ENCODE measurements at regions not wholly inside any gene's neighbourhood (a gene's known extent, or its start where the extent isn't known, plus 50 kb on each side); places are given as distances from the start of the nearest gene placed in this dataset.
"Not testable (repeated sequence)": the region's sequence is repeated elsewhere in the genome, so short reads cannot be mapped to it uniquely, and the experiment has no call there.

DNA sequence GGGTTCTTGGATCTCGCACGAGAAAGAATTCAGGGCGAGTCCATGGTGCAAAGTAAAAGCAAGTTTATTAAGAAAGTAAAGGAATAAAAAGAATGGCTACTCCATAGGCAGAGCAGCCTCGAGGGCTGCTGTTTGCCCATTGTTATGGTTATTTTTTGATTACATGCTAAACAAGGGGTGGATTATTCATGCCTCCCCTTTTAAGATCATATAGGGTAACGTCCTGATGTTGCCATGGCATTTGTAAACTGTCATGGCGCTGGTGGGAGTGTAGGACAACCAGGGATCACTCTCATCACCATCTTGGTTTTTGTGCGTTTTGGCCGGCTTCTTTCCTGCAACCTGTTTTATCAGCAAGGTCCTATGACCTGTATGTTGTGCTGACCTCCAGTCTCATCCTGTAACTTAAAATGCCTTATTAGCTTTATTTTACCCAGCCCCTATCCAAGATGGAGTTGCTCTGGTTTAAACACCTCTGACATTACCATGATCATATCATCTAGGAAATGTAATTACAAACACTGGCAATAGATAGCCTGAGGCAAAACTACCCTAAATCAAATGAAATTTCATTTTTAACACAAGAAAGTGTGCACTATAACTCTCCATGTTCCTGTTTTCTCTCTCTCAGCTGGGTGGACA lies 94.3 kb upstream of the ATXN3L start:
- Histone ChIP-seq H3K4me1 (no peaks in the 10 kb centered on the region), H3K27ac (no peak overlapping the region), H3K4me3 (no peak overlapping the region), H3K9me3 (no peaks in the 10 kb centered on the region), H3K36me3 (no peaks in the 10 kb centered on the region), H3K27me3 (no peaks in the 10 kb centered on the region)
- no peak for DNase-seq (ENCODE audit: low spot score in 2 of 2)
- WGBS: 75% methylated on average over 8 of the region's 8 CpGs
- TF ChIP-seq EP300 (IDR thresholded peaks at IDR 0.05) (no peak), POLR2AphosphoS5 (IDR thresholded peaks at IDR 0.05) (no peak), CTCF (IDR thresholded peaks at IDR 0.05) (no peak), POLR2A (IDR thresholded peaks at IDR 0.05) (no peak)

DNA sequence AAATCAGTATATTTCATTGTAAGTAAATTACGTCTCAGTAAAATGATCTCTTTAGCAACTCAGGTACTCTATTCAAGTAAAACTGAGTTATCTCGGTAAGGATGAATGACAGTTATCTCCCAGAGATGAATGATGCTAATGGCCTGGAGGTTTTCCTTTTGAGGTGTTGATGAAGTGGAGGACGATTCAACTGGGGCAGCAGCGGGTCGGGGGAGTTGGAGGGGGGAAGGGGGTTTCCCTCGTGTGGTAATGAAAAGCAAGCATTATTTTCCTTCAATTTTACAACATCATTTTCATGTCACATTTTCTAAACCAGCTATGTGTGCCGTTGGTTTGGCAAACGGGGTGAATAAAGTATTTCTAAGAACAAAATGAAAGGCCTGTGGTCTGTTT lies 92.4 kb upstream of the ATXN3L start:
- DNase-seq (ENCODE audit: low spot score in 2 of 2): no peak

GRCh38 chrX:13411496-13412207 lies 91.8 kb upstream of the ATXN3L start:
- no peak for TF ChIP-seq POLR2A (IDR thresholded peaks at IDR 0.05)
- TF ChIP-seq CTCF (IDR thresholded peaks at IDR 0.05): no peak
- no peak for TF ChIP-seq POLR2AphosphoS5 (IDR thresholded peaks at IDR 0.05)
- TF ChIP-seq EP300 (IDR thresholded peaks at IDR 0.05): no peak
- H3K4me1 ChIP-seq: no peaks in the 10 kb centered on the region
- DNase-seq (ENCODE audit: low spot score in 2 of 2): no peak
- H3K27ac ChIP-seq: no peak overlapping the region
- H3K4me3 ChIP-seq: no peak overlapping the region
- no peaks in the 10 kb centered on the region for H3K27me3 ChIP-seq
- no peaks in the 10 kb centered on the region for H3K36me3 ChIP-seq
- 72% methylated on average over 10 of the region's 10 CpGs for WGBS
- H3K9me3 ChIP-seq: no peaks in the 10 kb centered on the region

More for the DNA sequence above, 92.4 kb upstream of the ATXN3L start:
- Histone ChIP-seq H3K27me3 (no peaks in the 10 kb centered on the region), H3K27ac (no peak overlapping the region), H3K9me3 (no peaks in the 10 kb centered on the region), H3K36me3 (no peaks in the 10 kb centered on the region), H3K4me1 (no peaks in the 10 kb centered on the region), H3K4me3 (no peak overlapping the region)
- WGBS: 47% methylated on average over 8 of the region's 8 CpGs
- TF ChIP-seq EP300 (IDR thresholded peaks at IDR 0.05) (no peak), POLR2A (IDR thresholded peaks at IDR 0.05) (no peak), CTCF (IDR thresholded peaks at IDR 0.05) (no peak), POLR2AphosphoS5 (IDR thresholded peaks at IDR 0.05) (no peak)

GRCh38 chrX:13408599-13408998 lies 88.7 kb upstream of the ATXN3L start:
- not testable (repeated sequence) for H3K27ac ChIP-seq; DNase-seq (ENCODE audit: low spot score in 2 of 2); H3K9me3 ChIP-seq; H3K36me3 ChIP-seq; H3K27me3 ChIP-seq; H3K4me1 ChIP-seq; H3K4me3 ChIP-seq
- WGBS: 89% methylated on average over 1 of the region's 1 CpG

DNA sequence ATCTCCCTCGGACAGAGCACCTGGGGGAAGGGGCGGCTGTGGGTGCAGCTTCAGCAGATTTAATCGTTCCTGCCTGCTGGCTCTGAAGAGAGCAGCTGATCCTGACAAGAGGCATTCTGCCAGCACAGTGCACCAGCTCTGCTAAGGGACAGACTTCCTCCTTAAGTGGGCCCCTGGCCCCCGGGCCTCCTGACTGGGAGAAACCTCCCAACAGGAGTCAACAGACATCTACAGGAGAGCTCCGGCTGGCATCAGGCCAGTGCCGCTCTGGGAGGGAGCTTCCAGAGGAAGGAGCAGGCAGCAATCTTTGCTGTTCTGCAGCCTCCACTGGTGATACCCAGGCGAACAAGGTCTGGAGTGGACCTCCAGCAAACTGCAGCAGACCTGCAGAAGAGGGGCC lies 84.9 kb upstream of the ATXN3L start:
- not testable (repeated sequence) for H3K4me3 ChIP-seq; H3K27me3 ChIP-seq; DNase-seq (ENCODE audit: low spot score in 2 of 2); H3K27ac ChIP-seq; H3K9me3 ChIP-seq; H3K4me1 ChIP-seq; H3K36me3 ChIP-seq
- 65% methylated on average over 4 of the region's 7 CpGs for WGBS

- no peaks in the 10 kb centered on the region for H3K27me3 ChIP-seq
- TF ChIP-seq CTCF (IDR thresholded peaks at IDR 0.05): no peak
- no peak for TF ChIP-seq POLR2AphosphoS5 (IDR thresholded peaks at IDR 0.05)
- no peak for TF ChIP-seq EP300 (IDR thresholded peaks at IDR 0.05)
- no peak for TF ChIP-seq POLR2A (IDR thresholded peaks at IDR 0.05)
- no peak overlapping the region for H3K4me3 ChIP-seq
- no peaks in the 10 kb centered on the region for H3K9me3 ChIP-seq
- H3K4me1 ChIP-seq: no peaks in the 10 kb centered on the region
- H3K36me3 ChIP-seq: no peaks in the 10 kb centered on the region
- H3K27ac ChIP-seq: no peak overlapping the region
- DNase-seq (ENCODE audit: low spot score in 2 of 2): no peak
- 84% methylated on average over 6 of the region's 6 CpGs for WGBS
Observed at GRCh38 chrX:13404364-13404763, 84.5 kb upstream of the ATXN3L start.
